ENCODE measurements at regions not wholly inside any gene's neighbourhood (a gene's known extent, or its start where the extent isn't known, plus 50 kb on each side); places are given as distances from the start of the nearest gene placed in this dataset.

DNA sequence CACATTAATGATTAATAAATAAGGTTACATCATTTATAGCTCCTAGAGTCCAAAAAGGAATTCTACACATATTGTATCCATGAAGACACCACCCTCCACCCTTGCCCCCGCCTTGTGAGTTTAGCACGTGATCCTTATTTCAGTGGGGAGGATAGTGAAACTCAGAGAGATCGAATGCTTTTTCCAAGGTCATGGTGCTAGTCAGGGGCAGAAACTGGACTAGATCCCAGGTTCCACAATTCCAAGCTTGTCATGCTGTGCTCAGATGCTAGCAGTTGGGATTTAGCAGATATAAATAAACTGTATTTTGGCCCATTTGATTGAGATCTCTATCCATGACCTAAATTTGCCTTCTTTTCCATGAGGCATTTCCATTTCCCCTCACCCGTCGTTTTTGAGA lies 227.4 kb upstream of the THRB start:
- Histone ChIP-seq H3K9me3 (no peaks in the 10 kb centered on the region), H3K4me1 (no peaks in the 10 kb centered on the region), H3K36me3 (ENCODE audit: control insufficient read depth, insufficient read depth, low read length) (no peaks in the 10 kb centered on the region), H3K4me3 (ENCODE audit: low read depth, low read length) (no peak overlapping the region), H3K27me3 (replicated peaks; ENCODE audit: control insufficient read depth, insufficient read depth, low read length) (no peaks in the 10 kb centered on the region)
- H3K9me3 Mint-ChIP-seq (ENCODE audit: unreplicated experiment), result no peaks in the 10 kb centered on the region
- H3K27me3 Mint-ChIP-seq (ENCODE audit: insufficient read depth, unreplicated experiment), result peaks cover 15% of the 10 kb centered on the region
- H3K27ac Mint-ChIP-seq (ENCODE audit: unreplicated experiment), result no peak overlapping the region
- intact Hi-C loops (cut with micrococcal nuclease; ENCODE audit: unreplicated experiment), result no loop called here
- no TSS peak for BruUV-seq (replicated peaks)
- TF ChIP-seq, protein P1, sequence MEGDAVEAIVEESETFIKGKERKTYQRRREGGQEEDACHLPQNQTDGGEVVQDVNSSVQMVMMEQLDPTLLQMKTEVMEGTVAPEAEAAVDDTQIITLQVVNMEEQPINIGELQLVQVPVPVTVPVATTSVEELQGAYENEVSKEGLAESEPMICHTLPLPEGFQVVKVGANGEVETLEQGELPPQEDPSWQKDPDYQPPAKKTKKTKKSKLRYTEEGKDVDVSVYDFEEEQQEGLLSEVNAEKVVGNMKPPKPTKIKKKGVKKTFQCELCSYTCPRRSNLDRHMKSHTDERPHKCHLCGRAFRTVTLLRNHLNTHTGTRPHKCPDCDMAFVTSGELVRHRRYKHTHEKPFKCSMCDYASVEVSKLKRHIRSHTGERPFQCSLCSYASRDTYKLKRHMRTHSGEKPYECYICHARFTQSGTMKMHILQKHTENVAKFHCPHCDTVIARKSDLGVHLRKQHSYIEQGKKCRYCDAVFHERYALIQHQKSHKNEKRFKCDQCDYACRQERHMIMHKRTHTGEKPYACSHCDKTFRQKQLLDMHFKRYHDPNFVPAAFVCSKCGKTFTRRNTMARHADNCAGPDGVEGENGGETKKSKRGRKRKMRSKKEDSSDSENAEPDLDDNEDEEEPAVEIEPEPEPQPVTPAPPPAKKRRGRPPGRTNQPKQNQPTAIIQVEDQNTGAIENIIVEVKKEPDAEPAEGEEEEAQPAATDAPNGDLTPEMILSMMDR (IDR thresholded peaks at IDR 0.05; ENCODE audit: insufficient read depth in 1 of 2, low read depth in 1 of 2, low read length in 1 of 2, severe bottlenecking in 1 of 2, unreplicated experiment in 1 of 2), result no peak
- ChIA-PET POLR2A (no interaction called here), CTCF (no interaction called here)
- no peaks in the 10 kb centered on the region for H3K36me3 Mint-ChIP-seq (ENCODE audit: insufficient read depth, unreplicated experiment)
- no peak overlapping the region for H3K4me3 Mint-ChIP-seq (ENCODE audit: unreplicated experiment)
- no peak for DNase-seq
- no peaks in the 10 kb centered on the region for H3K4me1 Mint-ChIP-seq (ENCODE audit: low read depth, unreplicated experiment)

DNA sequence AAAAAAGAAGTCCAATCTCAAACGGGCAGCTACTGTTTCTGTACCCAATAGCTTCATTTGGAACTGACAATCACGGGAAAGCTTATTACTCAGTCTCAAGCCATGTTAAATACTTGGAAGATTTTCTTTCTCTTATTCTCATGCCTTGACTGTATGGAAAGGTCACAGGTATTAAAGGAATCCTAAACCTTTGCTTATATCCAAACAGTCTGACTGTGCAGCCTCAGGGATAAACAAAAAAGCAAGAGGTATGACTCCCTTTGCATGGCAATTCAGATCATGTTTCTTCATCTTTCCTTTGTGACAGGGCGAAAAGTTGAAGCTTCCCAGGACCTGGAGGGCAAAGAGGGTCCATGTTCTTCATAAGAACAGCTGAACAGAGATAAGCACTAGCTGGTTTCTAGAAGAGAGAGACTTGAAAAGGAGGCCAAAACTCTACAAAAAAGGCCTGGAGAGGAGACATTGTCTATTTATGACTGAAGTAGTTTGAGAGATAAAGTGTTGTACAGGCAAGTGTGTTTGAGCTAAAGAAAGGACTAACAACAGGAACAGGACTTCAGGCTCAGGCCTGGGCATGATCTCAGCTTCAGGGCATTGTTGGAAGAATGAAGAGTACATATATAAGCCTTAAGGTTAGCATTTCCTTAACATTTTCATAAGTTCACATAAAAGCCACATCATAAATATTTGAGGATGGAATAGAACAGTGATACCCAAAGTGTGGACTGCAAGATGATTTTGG lies 231.0 kb upstream of the THRB start:
- Histone ChIP-seq H3K4me1 (no peaks in the 10 kb centered on the region), H3K36me3 (ENCODE audit: control insufficient read depth, insufficient read depth, low read length) (no peaks in the 10 kb centered on the region), H3K4me3 (ENCODE audit: low read depth, low read length) (no peak overlapping the region), H3K9me3 (no peaks in the 10 kb centered on the region), H3K27me3 (replicated peaks; ENCODE audit: control insufficient read depth, insufficient read depth, low read length) (no peaks in the 10 kb centered on the region)
- TF ChIP-seq, protein P1 (IDR thresholded peaks at IDR 0.05; ENCODE audit: insufficient read depth in 1 of 2, low read depth in 1 of 2, low read length in 1 of 2, severe bottlenecking in 1 of 2, unreplicated experiment in 1 of 2), result no peak
- no peaks in the 10 kb centered on the region for H3K36me3 Mint-ChIP-seq (ENCODE audit: insufficient read depth, unreplicated experiment)
- ChIA-PET CTCF (interaction anchor here (1.0 kb wide), 1 partner anchor 45 kb away, joined by 3 read pairs; no protein-coding TSS in a partner anchor), POLR2A (no interaction called here)
- no peak overlapping the region for H3K4me3 Mint-ChIP-seq (ENCODE audit: unreplicated experiment)
- BruUV-seq (replicated peaks), result no TSS peak
- no peaks in the 10 kb centered on the region for H3K4me1 Mint-ChIP-seq (ENCODE audit: low read depth, unreplicated experiment)
- intact Hi-C loops (cut with micrococcal nuclease; ENCODE audit: unreplicated experiment), result no loop called here
- no peak for DNase-seq
- no peak overlapping the region for H3K27ac Mint-ChIP-seq (ENCODE audit: unreplicated experiment)
- H3K9me3 Mint-ChIP-seq (ENCODE audit: unreplicated experiment), result no peaks in the 10 kb centered on the region
- H3K27me3 Mint-ChIP-seq (ENCODE audit: insufficient read depth, unreplicated experiment), result peaks cover 13% of the 10 kb centered on the region

DNA sequence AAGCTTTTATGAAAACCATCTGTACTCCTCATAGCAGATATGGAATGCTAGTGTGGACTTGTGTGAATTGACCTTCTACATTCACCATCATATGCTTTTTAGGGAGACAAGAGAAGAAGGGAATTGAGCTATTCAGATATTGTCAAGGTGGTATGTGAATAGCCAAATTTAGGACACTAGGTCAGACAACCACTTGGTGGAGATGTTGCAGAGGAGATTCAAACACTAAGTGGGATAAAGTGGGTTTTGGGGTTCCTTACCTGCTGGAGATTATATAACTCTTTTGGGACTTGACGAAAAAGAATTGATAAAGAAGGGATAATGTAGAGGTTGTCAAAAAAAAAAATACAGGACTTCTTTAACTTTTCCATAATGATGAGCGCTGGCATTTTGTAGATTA lies 231.8 kb upstream of the THRB start:
- POLR2A ChIA-PET, result no interaction called here
- no peaks in the 10 kb centered on the region for H3K4me1 Mint-ChIP-seq (ENCODE audit: low read depth, unreplicated experiment)
- Histone ChIP-seq H3K4me1 (no peaks in the 10 kb centered on the region), H3K4me3 (ENCODE audit: low read depth, low read length) (no peak overlapping the region), H3K27me3 (replicated peaks; ENCODE audit: control insufficient read depth, insufficient read depth, low read length) (no peaks in the 10 kb centered on the region), H3K36me3 (ENCODE audit: control insufficient read depth, insufficient read depth, low read length) (no peaks in the 10 kb centered on the region), H3K9me3 (no peaks in the 10 kb centered on the region)
- H3K27ac Mint-ChIP-seq (ENCODE audit: unreplicated experiment), result no peak overlapping the region
- DNase-seq, result no peak
- no peaks in the 10 kb centered on the region for H3K9me3 Mint-ChIP-seq (ENCODE audit: unreplicated experiment)
- no peak overlapping the region for H3K4me3 Mint-ChIP-seq (ENCODE audit: unreplicated experiment)
- intact Hi-C loops (cut with micrococcal nuclease; ENCODE audit: unreplicated experiment), result no loop called here
- no peaks in the 10 kb centered on the region for H3K36me3 Mint-ChIP-seq (ENCODE audit: insufficient read depth, unreplicated experiment)
- no TSS peak for BruUV-seq (replicated peaks)
- H3K27me3 Mint-ChIP-seq (ENCODE audit: insufficient read depth, unreplicated experiment), result peaks cover 9% of the 10 kb centered on the region
- TF ChIP-seq, protein P1 (IDR thresholded peaks at IDR 0.05; ENCODE audit: insufficient read depth in 1 of 2, low read depth in 1 of 2, low read length in 1 of 2, severe bottlenecking in 1 of 2, unreplicated experiment in 1 of 2), result no peak
- CTCF ChIA-PET, result no interaction called here

Data from Caco-2 (cell line).